HG02973 (cell line): ENCODE measurements at regions not wholly inside any gene's neighbourhood (a gene's known extent, or its start where the extent isn't known, plus 50 kb on each side); places are given as distances from the start of the nearest gene placed in this dataset.

Source experiments
- ATAC-seq: cut with Tn5 transposase; IDR thresholded peaks from one replicate; pipeline ENCODE4 v1.9.1; 2021; ENCODE audit warnings: moderate library complexity; ENCODE audit not compliant: unreplicated experiment

DNA sequence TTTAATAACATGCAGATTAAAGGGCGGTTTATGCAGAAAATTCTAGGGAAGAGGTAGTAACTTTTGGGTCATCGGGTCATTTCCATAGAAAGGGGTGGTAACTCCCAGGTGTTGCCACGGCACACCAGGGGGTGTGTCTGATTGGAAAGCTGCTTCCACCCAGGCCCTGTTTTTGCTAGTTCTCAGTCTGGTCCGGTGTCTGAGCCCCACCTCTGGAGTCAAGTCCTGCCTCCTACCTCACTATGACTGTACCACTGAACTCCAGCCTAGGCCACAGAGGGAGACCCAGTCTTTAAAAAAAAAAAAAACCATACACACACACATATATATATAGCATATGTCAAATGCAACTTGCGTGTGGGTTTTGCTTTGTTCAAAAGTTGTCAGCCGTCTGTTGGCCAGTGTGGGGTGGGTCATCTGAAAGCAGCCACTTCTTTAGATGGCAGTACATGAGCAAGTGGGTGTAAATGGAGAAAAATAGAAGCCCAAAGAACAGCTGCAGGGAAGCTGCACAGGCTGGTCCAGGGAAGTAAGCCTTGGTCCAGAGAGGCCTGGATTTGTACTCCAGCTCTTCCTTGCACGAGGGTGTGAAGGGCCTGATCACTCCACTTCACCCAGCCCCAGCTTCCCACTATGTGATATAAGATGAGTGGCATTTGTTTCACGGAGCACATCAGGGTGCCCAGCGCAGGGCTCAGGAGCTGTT, 110.7 kb upstream of the SPRY4 start:
- no peak for ATAC-seq

DNA sequence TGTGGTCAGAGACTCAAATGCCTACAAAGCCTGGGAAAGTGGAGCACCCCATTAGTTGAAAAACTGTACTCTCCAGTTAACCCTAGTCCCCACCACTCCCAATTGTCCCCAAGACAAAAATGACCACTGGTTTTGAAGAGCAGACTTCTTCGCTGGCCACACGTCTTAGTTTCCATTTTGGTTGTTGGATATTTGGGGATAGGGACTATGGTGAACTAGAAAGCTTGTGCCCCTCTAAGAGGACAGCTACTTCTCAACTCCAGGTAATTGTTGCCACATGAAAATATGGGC, 109.4 kb upstream of the SPRY4 start:
- no peak for ATAC-seq

DNA sequence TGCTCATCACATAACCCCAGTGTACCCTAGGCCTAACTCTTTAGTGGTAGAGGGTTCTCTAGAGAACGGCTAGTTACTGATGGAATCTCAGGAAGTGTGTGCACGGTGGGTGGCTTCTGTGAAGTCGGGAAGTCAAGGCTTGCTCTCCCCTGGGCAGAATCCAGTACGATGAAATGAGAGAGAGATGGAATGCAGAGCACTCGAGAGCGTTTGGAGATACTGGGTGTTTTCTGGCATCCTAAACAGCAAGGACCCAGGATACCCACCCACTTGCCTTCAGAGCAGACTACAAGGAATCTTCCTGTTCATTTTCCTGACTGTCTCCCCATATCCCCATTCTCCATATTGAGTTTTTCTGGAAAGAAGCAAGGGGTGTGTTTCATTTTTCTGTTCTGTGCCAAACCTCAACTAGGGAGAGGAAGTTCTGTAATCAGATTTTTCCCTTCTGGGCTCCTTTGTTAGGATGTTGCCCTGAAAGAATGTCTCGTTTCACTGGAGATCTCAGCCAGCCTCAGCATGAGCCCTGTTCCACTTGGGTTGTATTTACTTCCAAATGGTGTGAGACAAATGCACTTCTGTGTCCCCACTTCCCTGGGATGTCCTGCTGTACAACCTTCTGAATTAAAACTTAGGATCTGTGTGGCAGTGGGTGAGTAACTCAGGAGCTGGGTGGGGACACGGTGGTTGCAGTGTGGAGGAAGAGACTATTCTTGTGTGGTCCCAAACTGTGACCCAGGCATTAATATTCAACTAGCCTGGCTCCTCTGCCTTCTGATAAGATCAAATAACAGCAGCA, 108.9 kb upstream of the SPRY4 start:
- ATAC-seq, result no peak

DNA sequence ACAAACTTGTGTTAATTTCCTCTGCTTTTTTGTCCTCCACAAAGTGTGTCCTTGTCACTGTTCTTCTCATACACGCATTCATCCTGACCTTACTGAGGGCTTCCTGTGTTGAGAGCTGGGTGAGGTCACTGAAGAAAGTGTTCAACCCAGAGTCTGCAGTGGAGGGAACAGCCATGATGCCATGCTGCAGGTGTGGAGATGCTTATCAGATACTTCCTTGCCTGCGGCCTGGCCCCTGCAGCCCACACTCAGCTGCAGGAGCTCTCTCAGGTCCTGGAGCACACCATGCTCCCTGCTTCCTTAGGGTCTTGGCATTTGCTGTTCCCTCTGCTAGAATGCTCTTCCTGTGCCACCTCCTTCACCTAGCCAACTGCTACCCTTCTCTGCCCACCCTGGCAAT, 108.1 kb upstream of the SPRY4 start:
- no peak for ATAC-seq

DNA sequence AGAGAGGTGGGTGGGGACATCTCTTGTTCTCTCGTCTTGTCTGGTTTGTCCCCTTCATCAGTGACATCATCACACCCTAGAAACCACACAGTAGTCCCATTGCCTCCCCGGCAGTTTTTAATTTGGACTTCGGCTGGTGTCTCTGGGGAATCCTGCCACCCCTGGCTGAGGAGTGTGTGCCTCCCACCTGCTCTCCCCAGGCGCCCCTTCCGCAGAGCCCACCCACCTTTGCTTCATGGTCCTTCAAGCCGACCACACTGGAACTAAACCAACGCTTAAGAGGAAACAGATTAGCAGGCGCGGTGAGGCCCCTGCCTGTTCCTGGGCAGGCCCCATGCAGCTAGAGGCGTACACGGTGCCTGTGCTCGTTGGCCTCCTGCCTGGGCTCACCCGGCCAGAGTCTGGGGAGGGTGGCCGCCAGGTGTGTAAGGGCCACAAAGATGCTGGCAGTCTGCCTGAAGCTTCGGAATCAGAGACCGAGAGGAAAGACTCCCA, 107.6 kb upstream of the SPRY4 start:
- ATAC-seq, result no peak

DNA sequence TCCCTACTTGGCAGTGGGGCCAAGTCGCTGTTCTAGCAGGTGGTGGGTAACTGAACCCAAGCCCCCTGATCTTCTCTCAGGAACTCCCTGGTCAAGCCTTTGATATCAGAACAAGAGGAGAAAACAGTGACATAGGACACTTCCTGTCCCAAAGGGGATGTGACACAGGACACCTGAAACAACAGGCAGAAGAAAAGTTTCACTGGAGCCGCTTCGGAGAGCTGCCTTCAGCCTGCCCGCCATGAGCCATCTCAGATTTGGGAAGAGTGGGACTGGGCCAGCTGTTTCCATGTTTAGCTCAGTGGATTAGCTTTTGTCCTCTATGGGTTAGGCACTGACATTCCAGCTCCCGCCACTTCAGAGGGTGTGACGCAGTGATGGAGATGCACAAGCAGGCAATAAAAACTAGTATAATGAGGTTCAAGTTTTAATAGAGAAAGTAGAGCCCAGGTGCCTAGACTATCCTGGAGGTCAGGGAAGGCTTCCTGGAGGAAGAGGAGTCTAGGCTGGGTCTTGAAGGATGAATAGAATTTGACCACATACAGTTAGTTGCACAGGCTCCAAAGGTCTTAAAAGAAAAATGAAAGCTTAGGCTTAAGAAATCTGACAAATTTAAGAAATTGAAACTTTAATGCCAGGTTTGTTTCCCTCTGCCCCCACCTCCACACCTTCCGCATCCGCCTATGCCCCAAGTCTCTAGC, 104.1 kb upstream of the SPRY4 start:
- no peak for ATAC-seq

DNA sequence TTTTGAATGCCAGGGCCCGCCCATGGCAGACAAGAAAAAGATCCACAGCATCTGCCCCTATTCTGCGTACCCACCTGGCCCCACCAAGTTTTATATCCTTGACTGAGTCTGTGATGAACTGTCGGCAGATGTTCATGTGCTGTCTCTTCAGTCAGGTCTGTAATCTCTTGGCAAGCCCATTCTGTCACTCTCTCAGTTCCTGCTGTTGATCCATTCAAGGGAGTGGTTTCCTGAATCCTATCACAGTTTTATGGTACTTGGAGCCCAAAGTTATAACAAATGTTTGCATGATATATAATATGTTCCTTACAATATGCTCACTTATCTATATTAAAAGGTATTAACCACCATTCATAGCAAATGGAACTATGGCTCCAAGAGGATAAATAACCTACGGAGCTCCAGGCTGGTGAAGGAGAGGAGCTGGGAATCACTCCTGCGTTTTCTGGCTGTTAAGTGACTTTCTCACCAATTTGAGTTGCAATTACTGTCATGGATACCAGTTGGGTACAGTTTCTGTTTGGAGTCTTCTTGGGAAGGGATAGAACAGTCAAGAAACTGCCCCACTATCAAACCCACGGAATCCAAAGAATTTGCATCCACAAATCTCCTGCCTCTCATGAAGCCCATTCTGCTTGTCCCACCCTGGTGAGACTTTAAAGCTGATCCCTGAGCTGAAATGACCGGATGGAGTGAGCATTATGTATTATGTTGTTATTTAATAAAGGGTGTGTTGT, 103.4 kb upstream of the SPRY4 start:
- ATAC-seq, result no peak

DNA sequence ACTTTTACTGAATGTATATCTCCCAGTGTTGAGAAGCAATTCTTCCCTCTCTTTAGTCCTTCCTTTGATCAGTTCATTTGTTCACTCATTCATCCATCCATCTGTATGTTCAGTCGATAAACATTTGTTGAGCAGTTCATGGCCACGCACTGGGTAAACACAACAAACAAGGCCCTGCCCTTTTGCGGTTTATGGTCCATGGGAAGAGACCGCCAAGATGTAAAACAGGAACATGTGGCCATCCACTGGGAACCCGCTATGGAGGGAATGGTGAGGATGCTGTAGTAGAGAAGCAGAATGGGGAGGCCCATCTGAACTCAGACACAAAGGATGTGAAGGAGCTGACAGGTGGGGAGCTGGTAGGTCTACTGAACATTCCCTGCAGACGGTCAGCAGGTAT, 102.7 kb upstream of the SPRY4 start:
- ATAC-seq, result no peak

DNA sequence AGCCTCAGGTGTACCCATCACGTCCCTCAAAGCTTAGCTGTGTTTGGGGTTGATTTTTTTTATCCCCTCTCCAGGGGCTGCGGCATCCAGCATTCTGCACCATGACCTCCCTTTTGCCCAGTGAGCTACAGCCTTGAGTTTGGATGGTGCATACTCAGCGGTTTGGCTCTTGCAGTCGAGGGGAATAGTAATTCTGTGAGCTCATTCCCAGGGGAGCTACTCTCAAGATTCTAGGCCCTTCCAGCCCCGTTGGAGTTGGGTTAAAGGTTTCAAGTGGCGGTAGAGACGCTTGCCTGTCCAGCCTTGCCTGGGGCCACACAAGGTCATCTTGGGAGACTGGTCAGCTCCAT, 102.2 kb upstream of the SPRY4 start:
- ATAC-seq, result no peak

DNA sequence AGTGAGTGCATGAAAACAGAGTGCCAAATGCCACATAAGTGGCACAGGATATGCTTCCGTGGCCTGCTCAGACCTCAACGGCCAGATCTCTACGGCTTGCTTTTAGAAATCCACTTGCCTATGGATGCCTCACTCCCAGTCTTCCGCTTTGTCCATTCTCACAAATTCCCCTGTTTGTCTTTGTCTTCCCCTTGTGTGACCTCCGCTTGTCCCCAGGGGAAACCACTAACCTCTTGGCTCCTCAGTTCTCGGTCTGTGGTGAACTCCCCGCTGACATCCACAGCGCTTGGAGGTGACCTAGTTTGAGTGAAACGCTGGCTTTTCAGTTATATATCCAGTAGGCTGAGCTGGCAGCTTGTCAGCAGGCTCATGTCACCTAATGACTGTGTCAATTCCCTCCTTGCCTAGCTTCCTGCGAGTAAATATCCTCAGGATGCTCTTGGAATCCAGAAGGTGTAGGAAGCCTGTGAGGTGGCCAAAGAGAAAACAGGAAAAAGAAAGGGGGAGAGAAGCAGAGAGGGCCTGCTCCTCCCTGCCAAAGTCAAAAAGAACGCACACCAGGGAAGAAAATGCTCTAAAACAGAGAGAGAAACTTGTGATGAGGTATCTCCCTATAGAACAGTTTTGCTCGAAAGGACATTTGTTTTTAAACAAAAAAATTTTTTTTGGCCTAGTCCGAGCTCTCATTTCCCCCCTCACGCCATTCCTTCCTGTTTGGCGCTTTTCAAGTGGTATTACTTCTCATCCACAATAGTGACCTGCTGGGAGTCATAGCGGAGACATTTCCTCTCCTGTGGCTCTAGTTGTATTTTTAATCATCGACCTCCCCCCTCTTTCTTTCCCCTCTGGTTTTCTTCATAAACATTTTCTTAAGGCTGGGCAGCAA, 101.6 kb upstream of the SPRY4 start:
- no peak for ATAC-seq

DNA sequence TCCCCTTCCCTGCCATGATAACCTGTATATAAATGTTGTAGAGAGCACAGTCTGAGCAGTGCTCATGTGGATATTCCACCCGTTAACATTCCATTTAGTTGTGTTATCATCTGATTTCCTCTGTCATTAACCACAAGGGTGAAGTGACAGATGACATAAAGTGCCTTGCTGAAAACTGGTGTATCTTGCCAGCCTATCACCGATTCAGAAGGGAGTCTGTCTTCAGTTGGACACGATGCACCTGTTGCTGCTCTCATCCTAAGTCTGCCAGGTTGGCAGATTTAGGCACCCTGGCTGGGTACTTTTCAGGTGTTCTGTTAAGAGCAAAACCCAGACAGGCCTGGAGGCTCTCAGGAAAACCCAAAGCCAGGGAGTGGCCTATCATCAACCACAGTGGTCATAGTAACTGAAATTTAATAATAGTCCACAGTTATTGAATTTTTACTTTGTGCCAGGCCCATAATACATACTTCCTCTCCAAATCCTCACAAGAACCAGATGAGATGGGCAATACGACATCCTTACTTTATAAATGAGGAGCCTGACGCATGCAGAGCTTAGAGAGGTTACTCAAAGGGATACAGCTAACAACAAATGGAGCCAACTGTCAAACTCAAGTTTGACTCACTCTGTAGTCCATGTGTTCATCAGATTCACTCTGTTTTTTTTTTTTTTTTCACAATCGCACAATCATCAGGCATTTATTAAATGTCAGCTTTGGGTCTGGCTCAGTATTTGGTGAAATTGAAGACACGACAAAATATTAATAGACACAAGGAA, 100.7 kb upstream of the SPRY4 start:
- no peak for ATAC-seq

DNA sequence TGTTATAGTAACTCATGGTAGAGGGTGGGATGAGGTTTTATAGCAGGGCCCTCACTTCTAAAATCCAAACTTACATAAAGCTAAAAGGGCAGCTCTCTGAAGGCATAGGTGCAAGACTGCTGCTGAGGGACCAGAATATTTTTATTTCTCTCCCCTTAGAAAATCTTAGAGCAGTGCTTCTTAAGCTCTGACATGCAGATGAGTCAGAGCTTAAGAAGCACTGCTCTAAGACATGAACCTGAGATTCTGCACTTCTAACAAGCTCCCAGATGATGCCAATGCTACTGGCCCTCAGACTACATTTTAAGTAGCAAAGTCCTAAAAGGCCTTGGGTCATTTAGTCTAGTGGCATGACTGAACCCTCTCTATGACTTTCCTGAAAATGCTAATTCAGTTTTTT, 97.6 kb upstream of the SPRY4 start:
- no peak for ATAC-seq

DNA sequence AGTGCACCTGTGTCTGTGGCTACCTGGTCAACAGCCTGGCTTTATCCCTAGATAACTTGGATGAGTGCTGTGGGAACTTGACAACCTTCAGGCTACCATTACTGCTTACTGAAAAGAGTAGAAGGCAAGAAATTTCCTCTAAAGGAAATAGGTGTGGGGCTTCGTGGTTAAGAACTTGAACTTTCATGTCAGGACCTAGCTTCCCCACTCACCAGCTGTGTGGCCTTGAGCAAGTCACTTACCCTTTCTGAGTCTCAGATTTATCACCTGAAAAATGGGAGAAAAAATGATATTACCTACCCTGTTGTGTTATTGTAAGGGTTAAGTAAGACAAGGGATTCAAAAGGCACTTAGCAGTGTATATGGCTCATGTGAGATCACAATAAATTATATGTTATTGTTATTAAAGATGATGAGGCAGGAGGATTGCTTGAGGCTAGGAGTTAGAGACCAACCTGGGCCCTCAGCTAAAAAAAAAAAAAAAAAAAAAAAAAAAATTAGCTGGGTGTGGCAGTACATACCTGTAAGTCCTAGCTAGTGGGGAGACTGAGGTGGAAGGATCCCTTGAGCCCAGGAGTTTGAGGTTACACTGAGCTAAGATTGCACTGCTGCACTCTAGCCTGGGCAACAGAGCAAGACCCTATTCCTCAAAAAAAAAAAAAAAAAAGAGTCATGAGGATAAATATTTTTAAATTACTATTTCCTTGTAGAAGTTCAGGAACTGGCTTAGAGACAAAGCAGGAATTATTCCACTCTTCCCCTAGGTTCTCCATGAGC, 97.0 kb upstream of the SPRY4 start:
- ATAC-seq, result no peak

DNA sequence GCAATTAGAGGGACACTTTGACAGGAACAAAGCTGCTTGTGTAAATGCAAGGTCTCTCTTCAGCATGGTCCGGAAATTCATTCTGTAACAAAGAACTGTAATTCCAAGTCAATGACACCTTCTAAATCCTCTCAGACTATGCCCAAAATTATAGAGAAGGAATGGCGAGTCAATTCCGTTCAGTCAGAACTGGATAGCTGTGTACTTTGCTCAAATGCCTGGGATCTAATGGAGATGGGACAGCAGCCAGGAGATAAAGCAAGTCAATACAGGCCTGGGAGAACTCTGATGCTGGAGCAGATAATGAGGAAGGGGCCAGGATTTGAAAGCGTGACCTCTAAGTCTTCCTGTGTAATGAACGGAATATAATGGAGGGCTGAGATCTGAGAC, 96.4 kb upstream of the SPRY4 start:
- no peak for ATAC-seq

DNA sequence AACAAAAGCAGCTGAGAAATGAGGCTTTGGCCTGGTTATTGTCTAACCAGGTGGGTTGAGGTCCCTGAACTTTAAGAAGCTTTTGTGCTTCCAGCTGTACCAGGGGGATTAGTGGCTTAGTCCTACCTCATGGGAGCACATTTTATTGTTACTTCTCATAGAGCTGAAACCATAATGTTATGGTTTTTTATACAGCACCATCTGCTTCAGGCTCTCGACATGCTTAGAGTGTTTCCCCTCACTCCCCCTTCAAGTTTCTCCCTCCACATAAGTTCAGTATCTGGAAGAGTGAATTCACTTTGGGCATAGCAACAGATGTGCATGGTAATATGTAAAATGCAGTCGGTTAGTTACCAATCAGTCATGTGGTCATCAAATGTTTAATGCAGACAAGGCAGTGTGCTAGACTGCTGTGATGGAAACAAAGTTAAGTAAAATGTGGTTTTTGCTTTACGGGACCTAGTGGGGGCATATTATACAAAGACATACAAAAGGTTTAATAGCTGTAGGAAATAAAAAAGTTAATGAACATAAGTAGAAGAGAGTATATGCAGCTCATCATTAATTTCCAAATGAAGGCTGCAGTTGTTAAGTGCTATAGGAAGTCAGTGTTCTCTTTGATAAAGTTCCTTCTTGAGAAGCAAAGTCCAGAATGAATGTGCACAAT, 95.9 kb upstream of the SPRY4 start:
- ATAC-seq, result no peak

DNA sequence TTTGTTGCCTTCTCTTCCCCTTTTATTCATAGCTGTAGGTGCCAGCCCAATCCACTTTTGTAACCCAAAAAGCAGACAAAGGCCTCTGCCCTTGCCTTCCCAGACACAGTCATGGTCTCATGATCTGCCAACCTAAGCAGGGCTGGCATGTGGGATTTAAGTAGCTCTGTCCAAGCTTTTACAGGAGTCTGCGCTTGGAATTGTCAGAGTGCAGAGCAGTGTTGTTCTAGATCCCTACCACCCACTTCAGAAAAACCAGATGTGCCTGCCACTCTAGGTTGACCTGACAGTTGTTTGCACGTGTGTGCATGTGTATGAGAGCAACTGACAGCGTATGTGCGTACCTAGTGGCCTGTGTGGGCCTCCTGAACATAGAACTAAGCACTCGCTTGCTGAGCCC, 87.8 kb upstream of the SPRY4 start:
- ATAC-seq, result no peak

DNA sequence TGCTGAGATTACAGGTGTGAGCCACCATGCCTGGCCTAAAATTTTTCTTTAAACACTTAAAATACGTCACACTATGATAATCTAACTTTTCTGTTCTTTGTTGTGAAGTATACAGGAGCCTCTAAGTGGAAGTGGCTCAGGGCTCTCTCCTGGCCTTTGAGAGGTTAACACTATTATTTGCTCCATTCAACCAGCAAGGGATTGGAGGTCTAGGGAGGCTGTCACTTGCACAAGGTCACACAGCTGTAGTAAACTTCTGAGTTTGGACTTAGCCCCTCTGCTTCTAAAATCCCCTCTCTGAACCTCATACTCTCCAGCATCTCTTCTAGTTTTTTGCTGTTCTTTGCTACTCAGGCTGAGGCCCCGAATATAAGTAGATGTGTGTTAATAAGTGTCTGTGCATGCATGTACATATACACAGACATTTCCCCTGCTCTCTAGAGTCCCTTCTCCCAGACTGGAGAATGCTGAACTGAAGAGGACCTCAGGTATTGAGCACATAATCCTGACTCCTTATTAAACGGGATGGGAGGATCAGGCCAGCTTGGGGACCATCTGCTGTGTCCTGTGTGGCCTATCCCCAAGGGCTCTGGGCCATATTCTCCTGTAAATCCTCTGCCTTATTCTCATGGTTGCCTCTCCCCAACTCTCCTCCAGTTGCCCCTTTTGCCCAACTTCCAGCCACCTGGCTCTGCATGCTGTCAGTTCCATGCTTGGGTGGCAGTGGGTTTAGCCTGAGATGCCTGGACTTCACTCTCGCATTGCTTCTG, 87.0 kb upstream of the SPRY4 start:
- no peak for ATAC-seq

DNA sequence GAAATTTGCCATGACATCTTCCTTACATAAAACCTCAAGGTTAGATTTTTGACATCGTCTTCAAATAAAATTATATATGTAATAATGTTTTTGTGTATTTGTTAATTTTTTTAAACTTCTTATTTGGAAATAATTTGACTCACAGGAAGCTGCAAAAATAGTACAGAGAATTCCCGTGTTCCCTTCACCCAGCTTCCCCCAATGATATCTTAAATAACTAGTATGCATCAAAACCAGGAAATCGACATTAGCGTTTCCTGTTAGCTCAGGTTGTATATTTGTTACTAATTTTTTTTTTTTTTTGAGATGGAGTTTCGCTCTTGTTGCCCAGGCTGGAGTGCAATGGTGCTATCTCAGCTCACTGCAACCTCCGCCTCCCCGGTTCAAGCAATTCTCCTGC, 86.3 kb upstream of the SPRY4 start:
- ATAC-seq, result no peak
